D341Med (cell line): ENCODE measurements at regions not wholly inside any gene's neighbourhood (a gene's known extent, or its start where the extent isn't known, plus 50 kb on each side); places are given as distances from the start of the nearest gene placed in this dataset.
A peak's percentile ranks its signal among the peaks of the same experiment; 100 is the strongest.
"Not testable (repeated sequence)": the region's sequence is repeated elsewhere in the genome, so short reads cannot be mapped to it uniquely, and the experiment has no call there.

ENCODE experiments used
- DNase-seq: peaks from one replicate; pipeline ENCODE4 v3.0.0; 2012; ENCODE audit warnings: low spot score

DNA sequence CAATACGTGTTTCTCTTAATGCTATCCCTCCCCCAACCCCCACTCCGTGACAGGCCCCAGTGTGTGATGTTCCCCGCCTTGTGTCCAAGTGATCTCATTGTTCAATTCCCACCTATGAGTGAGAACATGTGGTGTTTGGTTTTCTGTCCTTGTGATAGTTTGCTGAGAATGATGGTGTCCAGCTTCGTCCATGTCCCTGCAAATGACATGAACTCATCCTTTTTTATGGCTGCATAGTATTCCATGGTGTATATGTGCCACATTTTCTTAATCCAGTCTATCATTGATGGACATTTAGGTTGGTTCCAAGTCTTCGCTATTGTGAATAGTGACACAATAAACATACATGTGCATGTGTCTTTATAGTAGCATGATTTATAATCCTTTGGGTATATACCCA lies 52.5 kb downstream of the KIAA0408 start:
- not testable (repeated sequence) for DNase-seq

DNA sequence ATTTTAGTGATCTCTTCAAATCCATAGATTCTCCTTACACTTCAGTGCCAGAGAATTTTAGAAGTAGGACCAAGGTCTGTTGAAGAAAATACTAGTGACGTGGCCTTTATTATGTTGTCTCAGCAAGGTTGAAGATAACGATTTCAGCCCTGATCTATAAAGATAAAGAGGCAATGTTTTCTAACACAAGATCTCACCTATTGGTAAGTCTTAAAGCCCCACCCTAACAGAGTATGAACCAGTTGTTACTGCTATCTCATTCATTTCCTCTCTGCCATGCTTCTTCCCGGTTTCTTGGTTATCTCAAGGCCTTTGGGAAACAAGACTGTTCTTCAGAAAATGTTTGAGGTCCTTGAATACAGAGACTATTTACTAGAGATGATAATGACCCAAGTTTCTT lies 53.1 kb downstream of the KIAA0408 start:
- DNase-seq: no peak

DNA sequence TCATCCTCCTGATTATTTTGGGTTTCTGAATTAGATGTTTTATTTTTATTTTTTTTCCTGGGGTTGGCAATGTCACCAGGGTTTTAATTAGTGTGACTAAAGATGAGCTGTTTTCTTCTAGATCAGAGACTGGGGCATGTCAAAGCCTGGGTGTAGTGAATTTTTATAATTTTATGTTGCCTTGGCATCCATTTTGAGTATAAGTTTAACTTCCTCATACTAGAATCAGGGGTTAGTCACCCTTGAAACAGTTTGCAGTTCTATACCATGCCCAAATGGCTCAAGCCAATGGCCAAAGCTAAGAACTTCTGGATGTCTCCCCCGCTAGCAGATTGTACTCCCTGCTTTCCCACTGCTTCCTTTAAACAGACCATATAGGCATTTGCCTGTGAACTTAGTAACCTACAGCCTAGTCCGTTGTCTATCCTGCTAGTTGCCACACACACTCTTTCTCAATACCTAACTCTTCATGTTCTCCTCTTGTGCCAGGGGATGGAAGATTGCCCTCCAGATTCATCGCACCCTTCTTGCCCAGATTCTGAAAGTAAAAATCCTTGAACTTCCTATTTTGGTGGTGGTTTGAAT lies 54.5 kb downstream of the KIAA0408 start:
- no peak for DNase-seq

DNA sequence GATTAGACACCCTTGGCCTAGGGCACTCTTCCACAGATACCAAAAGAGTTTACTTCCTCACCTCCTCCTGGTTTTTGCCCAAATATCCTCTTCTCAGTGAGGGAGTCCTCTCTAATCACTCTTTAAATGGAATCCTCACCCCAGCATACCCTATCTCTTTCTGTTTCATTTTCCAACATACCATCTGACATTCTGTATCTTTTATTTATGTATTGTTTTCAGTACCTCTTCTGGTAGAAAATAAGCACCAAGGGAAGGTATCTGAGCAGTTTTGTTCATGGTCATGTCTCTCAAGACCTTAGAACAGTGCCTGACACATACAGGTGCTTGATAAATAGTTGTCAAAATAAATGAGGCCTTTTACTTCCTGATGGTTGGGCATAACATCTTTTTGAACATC lies 55.1 kb downstream of the KIAA0408 start:
- DNase-seq: no peak

GRCh38 chr6:127403636-127404035 lies 55.6 kb downstream of the KIAA0408 start:
- no peak for DNase-seq

DNA sequence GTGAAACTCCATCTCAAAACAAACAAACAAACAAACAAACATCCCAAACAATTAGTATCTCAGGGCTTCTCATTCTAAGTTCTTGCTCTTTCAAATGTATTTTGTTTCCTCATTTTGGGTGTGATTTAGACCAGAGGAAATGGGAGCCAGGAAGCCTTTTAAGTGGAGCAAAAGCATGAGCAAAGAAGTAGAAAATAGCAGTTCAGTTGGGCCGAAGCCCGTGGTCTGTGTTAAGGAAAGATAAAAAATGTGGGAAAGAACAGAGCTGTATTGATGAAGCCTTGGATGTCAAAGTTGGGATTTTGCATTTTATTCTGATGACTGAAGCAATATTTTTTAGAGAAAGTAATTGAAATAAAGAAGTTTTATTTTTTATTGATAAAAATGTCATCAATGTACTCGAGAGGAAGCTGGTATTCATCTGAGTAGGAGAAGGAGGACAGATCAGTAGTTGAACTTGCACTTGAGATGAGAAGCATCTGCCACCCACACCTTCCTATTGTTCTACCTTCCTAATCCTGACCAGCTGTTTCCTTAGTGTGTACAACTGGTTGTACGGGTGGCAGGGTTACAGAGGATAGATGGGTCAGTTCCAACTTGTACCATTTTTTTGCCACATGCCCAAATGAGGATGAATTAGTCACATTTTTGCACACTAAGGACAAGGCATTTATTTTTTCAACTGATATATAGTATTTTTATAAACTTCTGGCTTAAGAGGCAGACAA lies 56.1 kb downstream of the KIAA0408 start:
- DNase-seq: peak; percentile 26

DNA sequence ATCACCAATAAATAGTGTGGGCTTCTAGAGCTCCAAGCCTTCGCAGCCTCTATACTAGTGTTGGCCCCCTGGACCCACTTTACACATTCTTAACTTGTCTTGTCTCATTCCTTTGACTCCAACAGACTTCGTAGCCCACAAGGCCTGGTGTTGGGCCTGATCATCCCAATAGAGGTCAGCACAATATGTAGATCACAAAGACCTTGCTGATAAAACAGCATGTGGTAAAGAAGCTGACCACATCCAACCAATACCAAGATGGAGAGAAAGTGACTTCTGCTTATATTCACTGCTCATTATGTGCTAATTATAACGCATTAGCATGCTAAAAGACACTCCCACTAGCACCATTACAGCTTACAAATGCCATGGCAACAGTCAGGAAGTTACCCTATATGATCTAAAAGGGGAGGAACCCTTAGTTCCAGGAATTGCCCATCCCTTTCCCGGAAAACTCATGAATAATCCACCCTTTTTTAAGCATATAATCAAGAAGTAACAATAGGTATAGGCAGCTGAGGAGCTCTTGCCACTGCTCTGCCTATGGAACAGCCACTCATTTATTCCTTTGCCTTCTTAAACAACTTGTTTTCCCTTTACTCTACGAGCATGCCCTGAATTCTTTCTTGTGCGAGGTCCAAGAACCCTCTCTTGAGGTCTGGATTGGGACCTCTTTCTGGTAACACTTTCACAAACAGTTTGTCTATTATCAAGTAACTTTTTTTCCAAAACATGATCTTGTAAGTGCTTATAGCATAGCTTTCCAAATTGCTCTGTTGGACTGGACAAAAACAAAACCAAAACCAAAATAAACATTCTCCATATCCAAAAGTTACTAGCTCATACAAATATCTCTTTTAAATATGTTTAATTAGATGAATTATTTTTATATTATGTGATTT lies 54.6 kb upstream of the ECHDC1 start:
- DNase-seq: no peak

DNA sequence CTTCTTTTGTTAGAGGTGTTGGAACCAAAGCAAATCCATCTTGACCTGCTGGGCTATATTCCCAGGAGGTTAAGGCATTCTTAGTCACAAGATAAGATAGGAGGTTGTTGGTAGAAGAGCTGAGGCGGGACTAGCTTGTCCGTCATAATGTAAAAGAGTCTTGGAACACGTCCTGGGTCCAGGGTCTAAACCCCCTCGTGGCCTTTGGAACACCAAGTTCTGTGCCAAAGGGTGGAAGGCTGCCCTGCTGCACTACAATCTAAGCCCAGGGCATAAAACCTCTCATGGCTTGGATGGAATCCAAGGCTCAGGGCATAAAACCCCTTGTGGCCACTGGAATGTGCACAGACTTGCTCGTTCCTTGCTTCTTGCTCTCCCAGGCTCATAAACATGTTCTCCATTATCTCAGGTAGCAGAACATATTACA lies 53.8 kb upstream of the ECHDC1 start:
- DNase-seq: not testable (repeated sequence)
